DND-41 (cell line): ENCODE measurements at regions not wholly inside any gene's neighbourhood (a gene's known extent, or its start where the extent isn't known, plus 50 kb on each side); places are given as distances from the start of the nearest gene placed in this dataset.

Source experiments
- ATAC-seq: fragments of 200-7000 bp; cut with Tn5 transposase; 3 replicates; pipeline ENCODE4 v1.9.1; 2021; ENCODE audit warnings: low read depth; ENCODE audit not compliant: insufficient read depth
- DNase-seq: peaks from one replicate; pipeline ENCODE4 v3.0.0-alpha.2; 2020
- H2AFZ ChIP-seq: 2 replicates; pipeline ENCODE4 v1.6.0; 2012; ENCODE audit warnings: low read depth, low read length
- H3K27ac ChIP-seq: 2 replicates; pipeline ENCODE4 v1.5.1; 2012; ENCODE audit warnings: low read length, inconsistent platforms
- H3K27me3 ChIP-seq: fragments of 200-600 bp; sonication (generic); 2 replicates; pipeline ENCODE4 v1.6.0; 2012; ENCODE audit warnings: low read length, mild to moderate bottlenecking, inconsistent platforms; ENCODE audit not compliant: insufficient read depth, poor library complexity
- H3K36me3 ChIP-seq: 2 replicates; pipeline ENCODE4 v1.5.1; 2012; ENCODE audit warnings: low read length, inconsistent platforms; ENCODE audit not compliant: insufficient read depth
- H3K4me1 ChIP-seq: 2 replicates; pipeline ENCODE4 v1.5.1; 2012; ENCODE audit warnings: mild to moderate bottlenecking, low read length; ENCODE audit not compliant: insufficient read depth
- H3K4me2 ChIP-seq: 2 replicates; pipeline ENCODE4 v1.6.0; 2012; ENCODE audit warnings: mild to moderate bottlenecking, moderate library complexity, low read length, inconsistent platforms; ENCODE audit not compliant: insufficient read depth
- H3K4me3 ChIP-seq, 2 experiments: fragments of 200-600 bp in 1 of 2; shearing (Covaris generic) in 1 of 2; 2 replicates each; pipeline ENCODE4 v1.5.1; 2012 to 2016; ENCODE audit warnings: inconsistent platforms in 2 of 2, low read length in 2 of 2, mild to moderate bottlenecking in 2 of 2, low read depth in 1 of 2, moderate library complexity in 1 of 2
- H3K79me2 ChIP-seq: 2 replicates; pipeline ENCODE4 v1.6.0; 2012; ENCODE audit warnings: low read length, inconsistent platforms; ENCODE audit not compliant: insufficient read depth
- H3K9ac ChIP-seq: 2 replicates; pipeline ENCODE4 v1.6.0; 2012; ENCODE audit warnings: low read depth, mild to moderate bottlenecking, inconsistent platforms, low read length, moderate library complexity
- H3K9me3 ChIP-seq: 2 replicates; pipeline ENCODE4 v1.5.1; 2012; ENCODE audit warnings: low read length, moderate library complexity, mild to moderate bottlenecking, inconsistent platforms; ENCODE audit not compliant: insufficient read depth, severe bottlenecking
- H4K20me1 ChIP-seq: 2 replicates; pipeline ENCODE4 v1.6.0; 2012; ENCODE audit warnings: low read length; ENCODE audit not compliant: insufficient read depth
- CTCF ChIP-seq: IDR thresholded peaks from 2 replicates; pipeline ENCODE4 v1.5.1; 2012; ENCODE audit warnings: borderline replicate concordance, low read length, moderate library complexity, mild to moderate bottlenecking; ENCODE audit not compliant: poor library complexity, severe bottlenecking; ENCODE audit errors: extremely low read depth
- EZH2 ChIP-seq: IDR thresholded peaks from 3 replicates; pipeline ENCODE4 v1.6.1; 2012; ENCODE audit warnings: borderline replicate concordance, low read depth, mild to moderate bottlenecking, moderate library complexity, low read length, inconsistent platforms; ENCODE audit not compliant: severe bottlenecking

- DNase-seq (no peak), ATAC-seq (no peak)
- no peak overlapping the region for H3K27ac ChIP-seq
- no peaks in the 10 kb centered on the region for H3K79me2 ChIP-seq
- no peak overlapping the region for H3K4me3 ChIP-seq
- no peak overlapping the region for H2AFZ ChIP-seq
- no peaks in the 10 kb centered on the region for H3K36me3 ChIP-seq
- no peak overlapping the region for H3K9ac ChIP-seq
- TF ChIP-seq EZH2 (no peak), CTCF (no peak)
- H3K4me1 ChIP-seq = no peaks in the 10 kb centered on the region
- no peaks in the 10 kb centered on the region for H3K9me3 ChIP-seq
- no peaks in the 10 kb centered on the region for H4K20me1 ChIP-seq
- H3K4me2 ChIP-seq = no peak overlapping the region
- H3K27me3 ChIP-seq = no peaks in the 10 kb centered on the region
These were observed 291.3 kb downstream of the SLC16A7 start for GRCh38 chr12:59887178-59887577.

- Histone ChIP-seq H3K4me3 (no peak overlapping the region), H3K9ac (no peak overlapping the region), H3K4me1 (no peaks in the 10 kb centered on the region), H2AFZ (no peak overlapping the region), H3K27me3 (no peaks in the 10 kb centered on the region), H3K9me3 (no peaks in the 10 kb centered on the region), H3K36me3 (no peaks in the 10 kb centered on the region), H3K4me2 (no peak overlapping the region), H3K27ac (no peak overlapping the region), H3K79me2 (no peaks in the 10 kb centered on the region), H4K20me1 (no peaks in the 10 kb centered on the region)
- TF ChIP-seq EZH2 (no peak), CTCF (no peak)
- no peak for ATAC-seq
- no peak for DNase-seq
These were observed 295.2 kb downstream of the SLC16A7 start for GRCh38 chr12:59890896-59891579.

- DNase-seq (no peak), ATAC-seq (no peak)
- Histone ChIP-seq H3K36me3 (no peaks in the 10 kb centered on the region), H4K20me1 (no peaks in the 10 kb centered on the region), H3K4me2 (no peak overlapping the region), H3K27ac (no peak overlapping the region), H3K79me2 (no peaks in the 10 kb centered on the region), H3K27me3 (no peaks in the 10 kb centered on the region), H3K4me1 (no peaks in the 10 kb centered on the region), H2AFZ (no peak overlapping the region), H3K4me3 (no peak overlapping the region), H3K9me3 (no peaks in the 10 kb centered on the region), H3K9ac (no peak overlapping the region)
- TF ChIP-seq CTCF = no peak
These were observed 299.4 kb downstream of the SLC16A7 start for GRCh38 chr12:59895166-59895775.
